GM20000 (cell line): ENCODE measurements at regions not wholly inside any gene's neighbourhood (a gene's known extent, or its start where the extent isn't known, plus 50 kb on each side); places are given as distances from the start of the nearest gene placed in this dataset.

Source experiments
- DNase-seq: peaks from one replicate; pipeline ENCODE4 v3.0.0; 2012; ENCODE audit warnings: low spot score
- TF ChIP-seq, protein P1 (sequence below): IDR thresholded peaks from 2 replicates; pipeline ENCODE4 v1.5.1; 2012; ENCODE audit warnings: mild to moderate bottlenecking, control low read depth; ENCODE audit errors: extremely low read depth, missing control alignments

- no peak for DNase-seq
- TF ChIP-seq, protein P1, sequence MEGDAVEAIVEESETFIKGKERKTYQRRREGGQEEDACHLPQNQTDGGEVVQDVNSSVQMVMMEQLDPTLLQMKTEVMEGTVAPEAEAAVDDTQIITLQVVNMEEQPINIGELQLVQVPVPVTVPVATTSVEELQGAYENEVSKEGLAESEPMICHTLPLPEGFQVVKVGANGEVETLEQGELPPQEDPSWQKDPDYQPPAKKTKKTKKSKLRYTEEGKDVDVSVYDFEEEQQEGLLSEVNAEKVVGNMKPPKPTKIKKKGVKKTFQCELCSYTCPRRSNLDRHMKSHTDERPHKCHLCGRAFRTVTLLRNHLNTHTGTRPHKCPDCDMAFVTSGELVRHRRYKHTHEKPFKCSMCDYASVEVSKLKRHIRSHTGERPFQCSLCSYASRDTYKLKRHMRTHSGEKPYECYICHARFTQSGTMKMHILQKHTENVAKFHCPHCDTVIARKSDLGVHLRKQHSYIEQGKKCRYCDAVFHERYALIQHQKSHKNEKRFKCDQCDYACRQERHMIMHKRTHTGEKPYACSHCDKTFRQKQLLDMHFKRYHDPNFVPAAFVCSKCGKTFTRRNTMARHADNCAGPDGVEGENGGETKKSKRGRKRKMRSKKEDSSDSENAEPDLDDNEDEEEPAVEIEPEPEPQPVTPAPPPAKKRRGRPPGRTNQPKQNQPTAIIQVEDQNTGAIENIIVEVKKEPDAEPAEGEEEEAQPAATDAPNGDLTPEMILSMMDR: no peak
These were observed 158.6 kb upstream of the NR2F2 start for GRCh38 chr15:96171853-96172296.

DNA sequence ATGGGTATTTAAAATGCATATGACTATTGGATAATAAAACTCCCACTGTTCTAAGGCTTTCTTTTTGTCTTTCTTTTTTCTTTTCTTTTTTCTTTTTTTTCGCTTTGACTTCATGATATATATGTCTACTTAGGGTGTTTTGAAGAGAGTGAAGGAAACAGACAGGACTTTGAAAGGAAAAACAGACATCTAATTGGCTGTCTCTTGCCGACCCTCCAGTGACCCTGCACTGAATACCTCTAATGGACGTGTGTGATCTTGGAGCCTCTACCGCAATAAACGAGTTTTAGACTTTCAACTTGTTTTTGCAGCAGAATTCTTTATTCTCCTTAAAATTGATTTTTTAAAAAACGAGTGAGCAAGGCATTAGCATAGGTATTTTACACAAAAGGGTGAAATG lies 158.1 kb upstream of the NR2F2 start:
- DNase-seq: no peak

GRCh38 chr15:96176831-96177230 lies 153.7 kb upstream of the NR2F2 start:
- TF ChIP-seq, protein P1: no peak

More for the DNA sequence above, 158.1 kb upstream of the NR2F2 start:
- TF ChIP-seq, protein P1: no peak

DNA sequence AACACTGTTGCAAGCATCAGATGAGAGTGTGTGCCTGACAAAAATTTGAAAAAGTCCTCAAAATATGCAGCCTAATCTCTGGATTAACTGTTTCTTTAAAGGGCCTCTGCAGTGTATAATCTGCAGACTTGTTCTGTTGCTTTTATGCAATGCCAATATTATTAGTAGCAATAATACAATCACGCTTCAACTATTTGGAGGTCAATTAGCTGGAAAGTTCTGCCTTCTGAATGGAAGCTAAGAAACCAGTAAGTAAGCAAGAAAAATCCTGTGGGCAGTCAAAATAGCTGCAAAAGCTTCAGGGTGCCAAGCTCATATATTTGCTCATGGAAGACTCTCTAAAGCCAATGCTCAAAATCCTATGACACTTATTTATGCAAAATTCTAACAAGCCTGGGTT lies 153.2 kb upstream of the NR2F2 start:
- DNase-seq: no peak
- TF ChIP-seq, protein P1: no peak

More at GRCh38 chr15:96176831-96177230, 153.7 kb upstream of the NR2F2 start:
- no peak for DNase-seq

GRCh38 chr15:96180087-96180748 lies 150.3 kb upstream of the NR2F2 start:
- DNase-seq: no peak
- TF ChIP-seq, protein P1: no peak

GRCh38 chr15:96181217-96181616 lies 149.3 kb upstream of the NR2F2 start:
- TF ChIP-seq, protein P1: no peak

GRCh38 chr15:96181873-96182301 lies 148.6 kb upstream of the NR2F2 start:
- DNase-seq: no peak

More at GRCh38 chr15:96181217-96181616, 149.3 kb upstream of the NR2F2 start:
- no peak for DNase-seq

More at GRCh38 chr15:96181873-96182301, 148.6 kb upstream of the NR2F2 start:
- TF ChIP-seq, protein P1: no peak
